HG02798 (cell line): ENCODE measurements at regions not wholly inside any gene's neighbourhood (a gene's known extent, or its start where the extent isn't known, plus 50 kb on each side); places are given as distances from the start of the nearest gene placed in this dataset.
A peak's percentile ranks its signal among the peaks of the same experiment; 100 is the strongest.
"Not testable (repeated sequence)": the region's sequence is repeated elsewhere in the genome, so short reads cannot be mapped to it uniquely, and the experiment has no call there.

ENCODE experiments used
- ATAC-seq: cut with Tn5 transposase; IDR thresholded peaks from one replicate; pipeline ENCODE4 v1.9.1; 2021; ENCODE audit warnings: mild to moderate bottlenecking; ENCODE audit not compliant: unreplicated experiment, poor library complexity

GRCh38 chr12:4194668-4195067, 78.9 kb upstream of the CCND2 start:
- ATAC-seq: no peak

GRCh38 chr12:4193821-4194220, 79.7 kb upstream of the CCND2 start:
- ATAC-seq: no peak

- ATAC-seq: no peak
Observed at GRCh38 chr12:4191642-4192041, 81.9 kb upstream of the CCND2 start.

GRCh38 chr12:4191149-4191548, 82.4 kb upstream of the CCND2 start:
- no peak for ATAC-seq

GRCh38 chr12:4190366-4191063, 83.0 kb upstream of the CCND2 start:
- ATAC-seq: no peak

GRCh38 chr12:4189721-4190120, 83.8 kb upstream of the CCND2 start:
- ATAC-seq: no peak

- ATAC-seq: no peak
Observed at GRCh38 chr12:4187916-4188315, 85.6 kb upstream of the CCND2 start.

- not testable (repeated sequence) for ATAC-seq
Observed at GRCh38 chr12:4187315-4187714, 86.2 kb upstream of the CCND2 start.

GRCh38 chr12:4178424-4179170, 95.0 kb upstream of the CCND2 start:
- no peak for ATAC-seq

GRCh38 chr12:4177262-4177661, 96.3 kb upstream of the CCND2 start:
- ATAC-seq: no peak

- no peak for ATAC-seq
Observed at GRCh38 chr12:4176168-4176567, 97.4 kb upstream of the CCND2 start.

GRCh38 chr12:4174417-4174816, 99.1 kb upstream of the CCND2 start:
- no peak for ATAC-seq

GRCh38 chr12:4172999-4173398, 100.6 kb upstream of the CCND2 start:
- no peak for ATAC-seq

GRCh38 chr12:4171742-4172141, 101.8 kb upstream of the CCND2 start:
- no peak for ATAC-seq

- no peak for ATAC-seq
Observed at GRCh38 chr12:4169959-4170358, 103.6 kb upstream of the CCND2 start.

- ATAC-seq: no peak
Observed at GRCh38 chr12:4169531-4169930, 104.0 kb upstream of the CCND2 start.

GRCh38 chr12:4168036-4168435, 105.5 kb upstream of the CCND2 start:
- no peak for ATAC-seq

GRCh38 chr12:4164559-4165558, 108.7 kb upstream of the CCND2 start:
- ATAC-seq: peak; percentile 69

- ATAC-seq: no peak
Observed at GRCh38 chr12:4164188-4164558, 109.4 kb upstream of the CCND2 start.

GRCh38 chr12:4161718-4162117, 111.8 kb upstream of the CCND2 start:
- no peak for ATAC-seq
